Left ventricle myocardium inferior (tissue), 1 donor: ENCODE measurements at regions not wholly inside any gene's neighbourhood (a gene's known extent, or its start where the extent isn't known, plus 50 kb on each side); places are given as distances from the start of the nearest gene placed in this dataset.

Experiments
- DNase-seq: peaks from one replicate; pipeline ENCODE4 v3.0.0-alpha.2; 2020
- H3K27ac ChIP-seq: fragments of 200-600 bp; replicated peaks from 2 replicates; pipeline ENCODE4 v1.8.0; 2021
- H3K27me3 ChIP-seq: fragments of 200-600 bp; 2 replicates; pipeline ENCODE4 v1.8.0; 2021; ENCODE audit warnings: low read depth
- H3K36me3 ChIP-seq: fragments of 200-600 bp; 2 replicates; pipeline ENCODE4 v1.8.0; 2021
- H3K4me1 ChIP-seq: fragments of 200-600 bp; 2 replicates; pipeline ENCODE4 v1.8.0; 2021
- H3K4me3 ChIP-seq: fragments of 200-600 bp; 2 replicates; pipeline ENCODE4 v1.8.0; 2021; ENCODE audit warnings: mild to moderate bottlenecking, moderate library complexity
- H3K9me3 ChIP-seq: fragments of 200-600 bp; replicated peaks from 2 replicates; pipeline ENCODE4 v1.8.0; 2021
- CTCF ChIP-seq: fragments of 200-600 bp; IDR thresholded peaks from 2 replicates; pipeline ENCODE4 v1.8.0; 2021; ENCODE audit warnings: antibody characterized with exemption, mild to moderate bottlenecking, borderline replicate concordance
- intact Hi-C: fragments of 100-400 bp; cut with micrococcal nuclease; formaldehyde crosslinking; loops from one replicate; pipeline ENCODE4 v1.11.0; 2022
- donor health status: DM: no; HTN: yes; CAD: no; lungs with severe emphysema.

- Histone ChIP-seq H3K27me3 (peaks cover 32% of the 10 kb centered on the region), H3K27ac (no peak overlapping the region), H3K36me3 (no peaks in the 10 kb centered on the region), H3K4me3 (no peak overlapping the region), H3K4me1 (peaks cover 13% of the 10 kb centered on the region), H3K9me3 (no peaks in the 10 kb centered on the region)
- intact Hi-C loops = no loop called here
- no peak for TF ChIP-seq CTCF
- DNase-seq = no peak
Measured at GRCh38 chr16:86883583-86884389, 305.4 kb downstream of the FOXL1 start.

- no peaks in the 10 kb centered on the region for H3K9me3 ChIP-seq
- peaks cover 27% of the 10 kb centered on the region for H3K27me3 ChIP-seq
- H3K4me3 ChIP-seq = no peak overlapping the region
- no peak overlapping the region for H3K27ac ChIP-seq
- H3K36me3 ChIP-seq = no peaks in the 10 kb centered on the region
- H3K4me1 ChIP-seq = peaks cover 13% of the 10 kb centered on the region
- intact Hi-C loops = no loop called here
- no peak for TF ChIP-seq CTCF
- no peak for DNase-seq
Measured at GRCh38 chr16:86884390-86884650, 306.0 kb downstream of the FOXL1 start.

- Histone ChIP-seq H3K27ac (no peak overlapping the region), H3K4me3 (no peak overlapping the region), H3K27me3 (peaks cover 19% of the 10 kb centered on the region), H3K9me3 (no peaks in the 10 kb centered on the region), H3K4me1 (peaks cover 13% of the 10 kb centered on the region), H3K36me3 (no peaks in the 10 kb centered on the region)
- TF ChIP-seq CTCF = no peak
- intact Hi-C loops = no loop called here
- no peak for DNase-seq
Measured at GRCh38 chr16:86885139-86885538, 306.8 kb downstream of the FOXL1 start.

GRCh38 chr16:86886651-86887050 is 308.3 kb downstream of the FOXL1 start:
- no peak for TF ChIP-seq CTCF
- H3K27me3 ChIP-seq = peaks cover 15% of the 10 kb centered on the region
- intact Hi-C loops = no loop called here
- no peak overlapping the region for H3K4me3 ChIP-seq
- no peaks in the 10 kb centered on the region for H3K36me3 ChIP-seq
- no peaks in the 10 kb centered on the region for H3K9me3 ChIP-seq
- no peak for DNase-seq
- H3K4me1 ChIP-seq = peaks cover 13% of the 10 kb centered on the region
- H3K27ac ChIP-seq = no peak overlapping the region

GRCh38 chr16:86887416-86887815 is 309.1 kb downstream of the FOXL1 start:
- Histone ChIP-seq H3K27ac (no peak overlapping the region), H3K4me3 (no peak overlapping the region), H3K27me3 (peaks cover 12% of the 10 kb centered on the region), H3K4me1 (peaks cover 9% of the 10 kb centered on the region), H3K36me3 (no peaks in the 10 kb centered on the region), H3K9me3 (no peaks in the 10 kb centered on the region)
- intact Hi-C loops = no loop called here
- no peak for TF ChIP-seq CTCF
- no peak for DNase-seq
